LNCaP clone FGC (cell line): ENCODE measurements at regions not wholly inside any gene's neighbourhood (a gene's known extent, or its start where the extent isn't known, plus 50 kb on each side); places are given as distances from the start of the nearest gene placed in this dataset.

Source experiments
- DNase-seq: peaks from one replicate; pipeline ENCODE4 v3.0.0-alpha.2; 2011; ENCODE audit warnings: low read depth
- H3K4me3 ChIP-seq: 2 replicates; pipeline ENCODE4 v1.5.1; 2011; ENCODE audit warnings: mild to moderate bottlenecking, low read depth, low read length, control low read depth
- TF ChIP-seq, protein P1 (sequence below): IDR thresholded peaks from 2 replicates; pipeline ENCODE4 v1.5.1; 2012; ENCODE audit warnings: mild to moderate bottlenecking; ENCODE audit not compliant: control insufficient read depth, insufficient read depth; ENCODE audit errors: extremely low read depth

DNA sequence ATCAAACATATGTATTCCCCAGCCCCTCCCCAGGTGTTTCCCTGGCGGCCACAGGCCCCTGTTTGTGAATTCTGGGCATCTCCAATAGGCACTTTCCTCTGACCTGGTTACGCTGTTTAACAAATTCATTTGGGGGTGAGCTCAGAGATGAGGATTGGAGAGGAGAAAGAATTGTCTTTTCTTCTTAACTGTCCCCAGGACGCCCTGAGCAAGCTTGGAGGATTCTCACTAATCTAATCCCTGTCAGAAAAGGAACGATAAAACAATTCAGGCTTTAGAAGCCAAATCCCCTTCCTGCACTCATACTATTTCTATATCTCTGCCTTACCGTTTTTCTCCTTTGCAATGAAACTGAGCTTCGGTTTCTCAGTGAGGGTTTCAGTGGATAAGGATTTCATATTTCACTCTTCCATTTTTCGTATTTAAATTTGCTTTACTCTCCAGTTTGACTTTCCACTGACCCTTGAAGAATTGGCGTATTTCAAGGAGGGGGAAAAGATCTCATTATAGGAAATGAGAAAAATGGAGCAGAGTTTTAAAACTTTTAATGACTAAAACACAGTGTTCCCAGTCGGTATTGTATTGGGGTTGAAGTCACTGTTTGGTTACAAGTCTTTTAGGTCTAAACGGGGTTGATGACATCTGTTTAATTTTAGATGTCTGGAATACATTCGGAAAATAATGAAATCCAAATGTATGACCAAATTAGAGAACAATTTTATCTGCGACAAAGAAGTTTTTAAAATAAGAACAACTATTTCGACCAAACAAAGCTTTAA lies 180.1 kb downstream of the MACROH2A1 start:
- DNase-seq: no peak
- H3K4me3 ChIP-seq: no peak overlapping the region
- TF ChIP-seq, protein P1, sequence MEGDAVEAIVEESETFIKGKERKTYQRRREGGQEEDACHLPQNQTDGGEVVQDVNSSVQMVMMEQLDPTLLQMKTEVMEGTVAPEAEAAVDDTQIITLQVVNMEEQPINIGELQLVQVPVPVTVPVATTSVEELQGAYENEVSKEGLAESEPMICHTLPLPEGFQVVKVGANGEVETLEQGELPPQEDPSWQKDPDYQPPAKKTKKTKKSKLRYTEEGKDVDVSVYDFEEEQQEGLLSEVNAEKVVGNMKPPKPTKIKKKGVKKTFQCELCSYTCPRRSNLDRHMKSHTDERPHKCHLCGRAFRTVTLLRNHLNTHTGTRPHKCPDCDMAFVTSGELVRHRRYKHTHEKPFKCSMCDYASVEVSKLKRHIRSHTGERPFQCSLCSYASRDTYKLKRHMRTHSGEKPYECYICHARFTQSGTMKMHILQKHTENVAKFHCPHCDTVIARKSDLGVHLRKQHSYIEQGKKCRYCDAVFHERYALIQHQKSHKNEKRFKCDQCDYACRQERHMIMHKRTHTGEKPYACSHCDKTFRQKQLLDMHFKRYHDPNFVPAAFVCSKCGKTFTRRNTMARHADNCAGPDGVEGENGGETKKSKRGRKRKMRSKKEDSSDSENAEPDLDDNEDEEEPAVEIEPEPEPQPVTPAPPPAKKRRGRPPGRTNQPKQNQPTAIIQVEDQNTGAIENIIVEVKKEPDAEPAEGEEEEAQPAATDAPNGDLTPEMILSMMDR: no peak

DNA sequence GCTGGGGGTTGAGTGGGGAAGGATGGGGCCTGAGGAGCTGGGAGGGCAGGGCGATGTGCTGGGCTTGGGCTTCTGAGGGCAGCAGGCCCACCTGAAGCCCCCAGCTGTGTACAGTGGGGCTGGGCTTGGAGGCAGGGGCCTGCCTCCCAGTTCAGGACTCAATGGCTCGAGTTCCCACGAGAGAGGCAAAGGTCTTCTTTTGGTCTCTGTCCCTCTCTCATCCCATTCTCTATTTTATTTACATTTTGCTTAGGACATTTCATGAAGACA lies 180.6 kb downstream of the MACROH2A1 start:
- DNase-seq: no peak
- H3K4me3 ChIP-seq: no peak overlapping the region
- TF ChIP-seq, protein P1: no peak

DNA sequence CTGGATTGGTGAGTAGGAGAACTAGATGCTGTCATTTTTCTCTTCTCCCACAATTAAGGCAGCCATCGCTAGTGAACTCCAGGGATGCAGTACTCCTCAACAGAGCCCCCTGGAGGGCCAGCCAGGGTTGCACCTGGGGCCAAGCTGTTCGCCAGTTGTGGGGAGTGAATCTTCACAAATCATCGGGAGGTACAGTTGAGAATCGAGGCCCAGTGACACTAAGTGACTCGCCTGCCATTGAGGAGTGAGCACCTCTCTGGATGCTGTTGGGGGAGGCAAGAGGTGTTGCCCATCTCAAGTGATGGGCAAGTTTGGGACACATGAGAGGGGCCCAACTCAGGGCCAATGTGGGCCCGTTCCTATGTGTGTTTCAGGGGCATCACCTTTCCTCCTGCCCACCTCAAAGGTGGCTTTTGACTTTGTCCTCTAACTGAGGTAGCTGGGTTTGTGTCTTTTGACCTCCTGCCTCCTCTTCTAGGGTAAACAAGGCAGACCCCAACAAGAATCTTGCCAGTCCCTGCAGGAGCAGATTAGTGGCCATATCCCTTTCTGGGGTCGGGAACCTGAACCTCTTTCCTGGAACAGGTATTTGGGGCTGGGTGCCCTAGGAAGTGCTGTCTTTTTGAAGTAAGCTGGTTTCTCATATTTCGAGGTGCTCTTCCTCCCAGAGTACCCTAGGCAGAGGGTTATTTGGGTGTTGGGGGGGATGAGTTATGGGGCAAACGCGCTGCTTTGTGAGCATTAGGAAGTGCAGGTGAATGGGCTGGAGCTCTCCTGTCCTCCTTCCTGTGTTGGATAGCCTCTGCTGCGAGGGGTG lies 181.2 kb downstream of the MACROH2A1 start:
- TF ChIP-seq, protein P1: no peak
- H3K4me3 ChIP-seq: no peak overlapping the region
- no peak for DNase-seq

DNA sequence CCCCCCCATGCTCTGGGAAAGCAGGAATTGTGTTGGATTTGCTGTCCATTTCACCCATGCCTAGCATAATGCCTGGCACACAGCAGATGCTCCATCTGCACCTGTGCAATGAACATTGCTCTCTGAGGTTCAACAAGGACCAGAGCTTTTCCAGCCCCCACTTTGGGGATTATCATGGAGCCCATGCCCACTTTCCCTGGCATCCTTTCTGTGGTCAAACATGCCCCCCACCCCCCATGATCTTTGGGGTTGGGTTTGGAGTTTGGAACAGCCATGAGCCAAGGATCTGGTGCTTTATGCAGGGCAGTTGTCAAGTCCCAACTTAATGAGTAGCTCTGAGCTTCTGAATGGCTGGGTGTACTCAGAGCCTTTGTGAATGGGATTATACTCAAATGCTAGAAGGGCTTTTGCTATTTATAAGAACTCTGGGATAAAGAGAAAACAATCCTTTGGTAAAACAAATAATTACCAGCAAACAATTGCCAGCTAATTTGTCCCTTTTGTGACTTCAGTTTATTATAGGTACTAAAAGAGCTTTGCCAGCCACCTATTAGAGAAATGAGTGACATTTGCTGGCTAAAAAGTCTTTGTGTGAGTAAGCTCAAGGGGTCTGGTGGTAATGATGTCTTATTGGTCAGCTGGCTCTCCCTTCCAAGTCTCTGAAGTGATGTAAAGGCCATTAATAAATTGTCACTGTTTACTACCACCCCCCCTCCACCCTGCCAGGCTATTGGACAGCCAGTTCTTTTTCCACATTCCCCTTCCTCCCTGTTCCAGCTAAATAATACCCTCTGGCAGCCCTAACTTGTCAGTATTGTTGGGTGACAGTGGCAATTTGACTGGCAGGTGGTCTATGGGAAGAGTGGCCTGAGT lies 182.3 kb downstream of the MACROH2A1 start:
- DNase-seq: no peak

DNA sequence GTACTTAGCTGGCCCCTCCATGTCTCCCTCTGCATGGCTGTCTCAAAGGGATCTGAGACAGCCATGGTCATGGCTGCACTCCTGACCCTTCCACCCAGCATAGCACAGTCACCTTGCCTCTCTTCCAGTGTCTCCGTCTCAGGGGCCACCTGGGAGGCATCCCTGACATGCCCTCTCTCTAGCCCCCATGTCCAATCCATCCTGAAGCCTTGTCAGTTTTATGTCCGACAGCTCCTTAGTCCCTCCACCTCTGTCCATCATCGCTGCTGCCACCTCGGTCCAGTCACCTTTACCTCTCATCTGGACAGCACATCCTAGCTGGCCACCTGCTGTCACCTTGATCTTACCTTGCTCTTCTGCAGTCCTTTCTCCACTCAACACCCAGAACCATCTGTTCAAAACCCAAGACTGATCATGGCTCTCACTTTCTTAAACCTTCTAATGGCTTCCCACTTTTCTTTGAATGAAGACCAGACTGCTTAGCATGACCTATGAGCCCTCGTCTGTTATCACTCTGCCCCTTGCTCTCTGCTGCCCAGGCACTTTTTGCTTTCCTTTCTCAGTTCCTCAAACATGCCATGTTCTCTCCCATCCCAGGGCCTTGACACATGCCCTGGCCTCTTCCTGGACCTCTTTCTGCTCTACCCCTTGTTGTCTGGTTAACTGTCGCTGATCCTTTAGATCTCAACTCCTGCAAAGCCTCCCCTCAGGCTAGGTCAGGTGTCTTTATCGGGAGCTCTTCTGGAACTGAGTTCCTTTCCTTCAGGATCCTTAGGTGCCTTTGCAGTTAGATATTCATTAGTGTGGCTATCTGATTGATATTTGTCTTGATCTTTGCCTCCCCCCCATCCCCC lies 181.8 kb upstream of the PITX1 start:
- DNase-seq: no peak
- H3K4me3 ChIP-seq: no peak overlapping the region
- TF ChIP-seq, protein P1: no peak

More for the DNA sequence above, 182.3 kb downstream of the MACROH2A1 start:
- TF ChIP-seq, protein P1: no peak
- no peak overlapping the region for H3K4me3 ChIP-seq
